HG02970 (cell line): ENCODE measurements at regions not wholly inside any gene's neighbourhood (a gene's known extent, or its start where the extent isn't known, plus 50 kb on each side); places are given as distances from the start of the nearest gene placed in this dataset.

Experiments
- ATAC-seq: cut with Tn5 transposase; IDR thresholded peaks from one replicate; pipeline ENCODE4 v1.9.1; 2021; ENCODE audit warnings: mild to moderate bottlenecking, moderate library complexity, moderate number of reproducible peaks; ENCODE audit not compliant: unreplicated experiment, low FRiP score

- ATAC-seq = no peak
Observed at GRCh38 chr11:134576286-134576685, 164.2 kb upstream of the B3GAT1 start.

GRCh38 chr11:134575504-134576230 is 163.6 kb upstream of the B3GAT1 start:
- ATAC-seq = no peak

GRCh38 chr11:134574947-134575346 is 162.9 kb upstream of the B3GAT1 start:
- no peak for ATAC-seq

- no peak for ATAC-seq
Observed at GRCh38 chr11:134574425-134574824, 162.4 kb upstream of the B3GAT1 start.

- ATAC-seq = no peak
Observed at GRCh38 chr11:134573857-134574256, 161.8 kb upstream of the B3GAT1 start.

- no peak for ATAC-seq
Observed at GRCh38 chr11:134572741-134573675, 161.0 kb upstream of the B3GAT1 start.

GRCh38 chr11:134571301-134571700 is 159.3 kb upstream of the B3GAT1 start:
- no peak for ATAC-seq

- no peak for ATAC-seq
Observed at GRCh38 chr11:134569195-134569594, 157.2 kb upstream of the B3GAT1 start.

GRCh38 chr11:134566311-134566710 is 154.3 kb upstream of the B3GAT1 start:
- no peak for ATAC-seq

GRCh38 chr11:134565343-134565891 is 153.4 kb upstream of the B3GAT1 start:
- ATAC-seq = no peak

- no peak for ATAC-seq
Observed at GRCh38 chr11:134564472-134565200, 152.6 kb upstream of the B3GAT1 start.

- ATAC-seq = no peak
Observed at GRCh38 chr11:134562941-134563471, 151.0 kb upstream of the B3GAT1 start.

GRCh38 chr11:134562196-134562595 is 150.2 kb upstream of the B3GAT1 start:
- no peak for ATAC-seq

GRCh38 chr11:134561331-134561720 is 149.3 kb upstream of the B3GAT1 start:
- ATAC-seq = no peak

GRCh38 chr11:134560566-134561330 is 148.7 kb upstream of the B3GAT1 start:
- no peak for ATAC-seq

- ATAC-seq = no peak
Observed at GRCh38 chr11:134560066-134560465, 148.0 kb upstream of the B3GAT1 start.

GRCh38 chr11:134559602-134559962 is 147.5 kb upstream of the B3GAT1 start:
- ATAC-seq = no peak

- no peak for ATAC-seq
Observed at GRCh38 chr11:134558916-134559601, 147.0 kb upstream of the B3GAT1 start.

GRCh38 chr11:134558258-134558835 is 146.3 kb upstream of the B3GAT1 start:
- ATAC-seq = no peak
